ENCODE measurements at regions not wholly inside any gene's neighbourhood (a gene's known extent, or its start where the extent isn't known, plus 50 kb on each side); places are given as distances from the start of the nearest gene placed in this dataset.

DNA sequence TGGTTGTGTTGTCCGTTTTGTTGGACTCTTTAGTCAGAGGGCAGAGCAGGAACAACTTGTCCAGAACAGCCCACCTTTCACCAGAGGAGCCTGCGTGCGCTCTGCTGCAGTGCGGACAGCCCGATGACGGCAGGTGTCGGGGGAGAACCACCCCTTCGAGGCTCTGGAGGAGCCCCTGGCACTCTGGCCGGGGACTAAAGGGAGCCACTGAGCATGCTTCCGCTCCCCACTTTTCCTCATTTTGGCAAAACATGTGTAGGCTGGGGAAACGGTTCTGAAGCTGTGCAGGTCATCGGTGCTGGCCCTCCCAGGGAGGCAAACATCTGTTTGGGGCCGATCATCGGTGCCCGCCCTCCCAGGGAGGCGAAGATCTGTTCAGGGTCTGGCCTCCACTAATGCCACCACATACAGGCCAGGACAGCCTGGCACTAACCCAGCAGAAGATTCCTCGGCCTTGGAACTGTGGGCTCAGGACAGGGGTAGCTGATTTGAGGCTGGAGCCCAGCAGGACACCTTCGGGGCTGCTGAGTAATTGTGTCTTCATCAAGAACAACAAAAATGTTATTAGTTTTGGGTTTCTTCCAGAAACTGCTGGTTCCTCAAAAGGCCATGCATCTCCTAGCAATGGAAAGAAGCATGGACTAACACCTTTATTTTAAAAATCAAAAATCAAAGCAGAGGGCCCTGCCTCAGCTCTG, 124.4 kb upstream of the TCERG1L start:
- DNase-seq (peak in 1 of 3 donors; percentile 11), ATAC-seq (ENCODE audit: insufficient read depth, low FRiP score) (no peak)
- TF ChIP-seq, protein P1, sequence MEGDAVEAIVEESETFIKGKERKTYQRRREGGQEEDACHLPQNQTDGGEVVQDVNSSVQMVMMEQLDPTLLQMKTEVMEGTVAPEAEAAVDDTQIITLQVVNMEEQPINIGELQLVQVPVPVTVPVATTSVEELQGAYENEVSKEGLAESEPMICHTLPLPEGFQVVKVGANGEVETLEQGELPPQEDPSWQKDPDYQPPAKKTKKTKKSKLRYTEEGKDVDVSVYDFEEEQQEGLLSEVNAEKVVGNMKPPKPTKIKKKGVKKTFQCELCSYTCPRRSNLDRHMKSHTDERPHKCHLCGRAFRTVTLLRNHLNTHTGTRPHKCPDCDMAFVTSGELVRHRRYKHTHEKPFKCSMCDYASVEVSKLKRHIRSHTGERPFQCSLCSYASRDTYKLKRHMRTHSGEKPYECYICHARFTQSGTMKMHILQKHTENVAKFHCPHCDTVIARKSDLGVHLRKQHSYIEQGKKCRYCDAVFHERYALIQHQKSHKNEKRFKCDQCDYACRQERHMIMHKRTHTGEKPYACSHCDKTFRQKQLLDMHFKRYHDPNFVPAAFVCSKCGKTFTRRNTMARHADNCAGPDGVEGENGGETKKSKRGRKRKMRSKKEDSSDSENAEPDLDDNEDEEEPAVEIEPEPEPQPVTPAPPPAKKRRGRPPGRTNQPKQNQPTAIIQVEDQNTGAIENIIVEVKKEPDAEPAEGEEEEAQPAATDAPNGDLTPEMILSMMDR (IDR thresholded peaks at IDR 0.05; ENCODE audit: control extremely low read depth, extremely low read depth): no peak
- H3K9me3 ChIP-seq (ENCODE audit: control insufficient read depth in 4 of 4, insufficient read depth in 3 of 4, low read length in 3 of 4): no peaks in the 10 kb centered on the region
- H3K27ac ChIP-seq (ENCODE audit: low read depth in 1 of 2, low read length in 1 of 2): no peak overlapping the region
- no peaks in the 10 kb centered on the region for H3K36me3 ChIP-seq (ENCODE audit: control insufficient read depth in 4 of 4, insufficient read depth in 4 of 4, low read length in 4 of 4)
- no peak overlapping the region for H3K9ac ChIP-seq (ENCODE audit: insufficient read depth in 1 of 2, low read length in 2 of 2)
- H3K4me1 ChIP-seq (ENCODE audit: control insufficient read depth in 5 of 5, insufficient read depth in 5 of 5, low read length in 5 of 5): peaks cover 0 to 14% (median 2%) of the 10 kb centered on the region in 5 donors
- H3K27me3 ChIP-seq (ENCODE audit: control insufficient read depth in 3 of 3, insufficient read depth in 3 of 3, low read length in 2 of 3): peaks cover 0 to 8% (median 0%) of the 10 kb centered on the region in 3 donors
- WGBS, 2 donors: 86 to 92% methylated on average over 18 of the region's 18 CpGs
- H3K4me3 ChIP-seq: no peak overlapping the region

DNA sequence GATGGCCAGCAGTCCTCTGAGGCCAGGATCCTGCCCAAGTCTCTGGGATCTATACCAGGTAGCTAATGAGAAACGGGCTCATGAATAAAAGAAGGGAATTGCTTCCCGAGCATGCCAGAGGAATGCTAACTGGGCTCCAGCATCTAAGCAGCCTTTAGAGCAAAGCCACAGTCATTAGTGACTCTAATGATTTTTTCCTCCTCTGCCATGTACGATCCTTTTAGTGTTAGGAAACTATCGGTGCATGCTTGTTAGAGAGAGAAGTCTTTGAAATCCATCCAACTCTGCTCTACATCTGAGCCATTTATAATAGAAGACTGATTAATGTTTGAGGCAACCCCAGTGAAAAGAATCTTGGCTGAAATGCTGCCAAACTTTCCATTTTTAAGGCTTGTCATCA, 124.9 kb upstream of the TCERG1L start:
- ATAC-seq (ENCODE audit: insufficient read depth, low FRiP score): no peak
- 47 to 78% methylated on average over 4 of the region's 4 CpGs for WGBS, 2 donors
- H3K9me3 ChIP-seq (ENCODE audit: control insufficient read depth in 4 of 4, insufficient read depth in 3 of 4, low read length in 3 of 4): no peaks in the 10 kb centered on the region
- H3K9ac ChIP-seq (ENCODE audit: insufficient read depth in 1 of 2, low read length in 2 of 2): no peak overlapping the region
- peaks cover 0 to 9% (median 0%) of the 10 kb centered on the region in 5 donors for H3K4me1 ChIP-seq (ENCODE audit: control insufficient read depth in 5 of 5, insufficient read depth in 5 of 5, low read length in 5 of 5)
- peak in 1 of 3 donors; percentile 29 for DNase-seq
- H3K27ac ChIP-seq (ENCODE audit: low read depth in 1 of 2, low read length in 1 of 2): no peak overlapping the region
- TF ChIP-seq, protein P1 (IDR thresholded peaks at IDR 0.05; ENCODE audit: control extremely low read depth, extremely low read depth): no peak
- H3K27me3 ChIP-seq (ENCODE audit: control insufficient read depth in 3 of 3, insufficient read depth in 3 of 3, low read length in 2 of 3): peaks cover 0 to 10% (median 0%) of the 10 kb centered on the region in 3 donors
- no peaks in the 10 kb centered on the region for H3K36me3 ChIP-seq (ENCODE audit: control insufficient read depth in 4 of 4, insufficient read depth in 4 of 4, low read length in 4 of 4)
- H3K4me3 ChIP-seq: no peak overlapping the region

DNA sequence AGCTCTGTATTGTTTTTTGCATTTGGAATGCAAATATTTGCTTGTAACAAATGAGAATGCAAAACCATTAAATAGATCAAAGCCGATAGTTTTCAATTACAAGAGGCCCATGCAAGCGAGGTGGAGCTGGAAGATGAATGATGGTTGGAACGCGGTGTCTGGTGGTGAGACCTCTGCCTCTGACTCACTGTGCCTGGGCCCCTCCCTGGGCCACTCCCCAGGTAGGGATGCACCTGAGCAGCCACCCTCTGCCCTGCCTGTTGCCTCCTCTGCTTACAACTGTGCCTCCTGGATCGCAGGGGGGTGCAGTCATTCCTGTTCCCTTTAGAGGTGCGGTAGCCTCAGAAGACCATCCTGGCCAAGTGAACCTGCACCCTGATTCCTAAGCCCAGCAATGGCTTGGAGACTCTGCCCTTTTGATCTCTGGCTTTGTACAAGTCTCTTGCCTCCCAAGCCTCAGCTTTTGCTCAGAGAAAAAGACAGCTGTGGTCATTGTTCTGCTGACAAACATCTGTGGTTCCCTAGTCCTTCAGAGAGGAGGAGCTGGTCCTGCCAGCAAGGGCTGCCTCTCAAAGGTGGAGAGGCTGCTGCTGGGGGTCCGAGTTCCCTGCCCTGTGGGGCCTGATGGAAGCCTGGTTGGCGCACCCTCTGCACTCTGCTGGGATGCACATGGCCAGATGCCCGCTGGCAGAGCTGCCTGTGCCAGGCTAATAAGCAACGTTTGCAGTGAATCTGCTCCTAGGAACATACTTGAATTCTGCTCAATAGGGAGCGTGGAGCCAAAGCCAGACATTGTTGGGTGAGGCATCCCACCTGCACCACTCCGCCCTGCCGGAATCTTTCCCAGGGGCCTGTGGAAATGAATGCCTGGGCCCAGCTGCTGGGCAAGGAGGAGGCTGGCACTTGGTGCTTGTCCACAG, 126.3 kb upstream of the TCERG1L start:
- DNase-seq (no peak), ATAC-seq (ENCODE audit: insufficient read depth, low FRiP score) (no peak)
- WGBS, 2 donors: 86 to 90% methylated on average over 13 of the region's 13 CpGs
- Histone ChIP-seq H3K27ac (ENCODE audit: low read depth in 1 of 2, low read length in 1 of 2) (no peak overlapping the region), H3K9me3 (ENCODE audit: control insufficient read depth in 4 of 4, insufficient read depth in 3 of 4, low read length in 3 of 4) (no peaks in the 10 kb centered on the region), H3K36me3 (ENCODE audit: control insufficient read depth in 4 of 4, insufficient read depth in 4 of 4, low read length in 4 of 4) (no peaks in the 10 kb centered on the region), H3K4me3 (no peak overlapping the region), H3K27me3 (ENCODE audit: control insufficient read depth in 3 of 3, insufficient read depth in 3 of 3, low read length in 2 of 3) (peaks cover 0 to 17% (median 0%) of the 10 kb centered on the region in 3 donors), H3K9ac (ENCODE audit: insufficient read depth in 1 of 2, low read length in 2 of 2) (no peak overlapping the region), H3K4me1 (ENCODE audit: control insufficient read depth in 5 of 5, insufficient read depth in 5 of 5, low read length in 5 of 5) (peaks cover 0 to 7% (median 0%) of the 10 kb centered on the region in 5 donors)
- TF ChIP-seq, protein P1 (IDR thresholded peaks at IDR 0.05; ENCODE audit: control extremely low read depth, extremely low read depth): no peak
